ENCODE measurements at regions not wholly inside any gene's neighbourhood (a gene's known extent, or its start where the extent isn't known, plus 50 kb on each side); places are given as distances from the start of the nearest gene placed in this dataset.
"Not testable (repeated sequence)": the region's sequence is repeated elsewhere in the genome, so short reads cannot be mapped to it uniquely, and the experiment has no call there.

GRCh38 chr5:104914536-104915070 is 1352.0 kb upstream of the NUDT12 start:
- Mint-ChIP-seq H3K4me3 (no peak overlapping the region), H3K27me3 (no peaks in the 10 kb centered on the region), H3K27ac (no peak overlapping the region), H3K9me3 (no peaks in the 10 kb centered on the region), H3K4me1 (no peaks in the 10 kb centered on the region), H3K36me3 (ENCODE audit: low read depth) (no peaks in the 10 kb centered on the region)
- no peak for DNase-seq
- intact Hi-C loops (cut with micrococcal nuclease): no loop called here

DNA sequence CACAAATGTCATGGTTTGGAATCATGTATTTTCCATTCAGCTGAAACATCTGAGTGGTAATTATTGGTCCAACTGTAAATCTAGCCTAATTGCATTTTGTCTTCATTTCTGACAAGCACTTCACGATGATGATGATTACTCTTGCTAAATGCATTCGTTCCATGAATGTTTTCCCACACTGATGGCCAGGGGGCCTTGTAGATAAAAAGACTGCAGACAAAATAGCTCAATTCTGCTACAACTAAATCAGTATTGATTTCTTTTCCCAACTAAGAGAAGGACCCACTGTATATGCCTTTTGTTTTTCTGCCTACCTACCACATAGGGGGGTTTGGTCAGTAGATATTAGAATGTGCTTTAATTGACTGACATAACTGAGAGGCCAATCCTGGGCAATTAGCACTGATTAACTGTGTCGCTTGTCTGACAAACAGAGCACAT is 1351.3 kb upstream of the NUDT12 start:
- intact Hi-C loops (cut with micrococcal nuclease): no loop called here
- no peaks in the 10 kb centered on the region for H3K4me1 Mint-ChIP-seq
- no peaks in the 10 kb centered on the region for H3K9me3 Mint-ChIP-seq
- DNase-seq: no peak
- H3K36me3 Mint-ChIP-seq (ENCODE audit: low read depth): no peaks in the 10 kb centered on the region
- no peak overlapping the region for H3K4me3 Mint-ChIP-seq
- no peak overlapping the region for H3K27ac Mint-ChIP-seq
- H3K27me3 Mint-ChIP-seq: no peaks in the 10 kb centered on the region

- no peak for DNase-seq
- Mint-ChIP-seq H3K4me3 (no peak overlapping the region), H3K4me1 (no peaks in the 10 kb centered on the region), H3K27me3 (no peaks in the 10 kb centered on the region), H3K9me3 (no peaks in the 10 kb centered on the region), H3K36me3 (ENCODE audit: low read depth) (no peaks in the 10 kb centered on the region), H3K27ac (no peak overlapping the region)
- intact Hi-C loops (cut with micrococcal nuclease): no loop called here
These were observed 1347.2 kb upstream of the NUDT12 start for GRCh38 chr5:104909803-104910202.

- no peak for DNase-seq
- Mint-ChIP-seq H3K27ac (no peak overlapping the region), H3K4me1 (no peaks in the 10 kb centered on the region), H3K27me3 (no peaks in the 10 kb centered on the region), H3K9me3 (no peaks in the 10 kb centered on the region), H3K4me3 (no peak overlapping the region), H3K36me3 (ENCODE audit: low read depth) (no peaks in the 10 kb centered on the region)
- intact Hi-C loops (cut with micrococcal nuclease): no loop called here
These were observed 1342.0 kb upstream of the NUDT12 start for GRCh38 chr5:104904561-104904960.

DNA sequence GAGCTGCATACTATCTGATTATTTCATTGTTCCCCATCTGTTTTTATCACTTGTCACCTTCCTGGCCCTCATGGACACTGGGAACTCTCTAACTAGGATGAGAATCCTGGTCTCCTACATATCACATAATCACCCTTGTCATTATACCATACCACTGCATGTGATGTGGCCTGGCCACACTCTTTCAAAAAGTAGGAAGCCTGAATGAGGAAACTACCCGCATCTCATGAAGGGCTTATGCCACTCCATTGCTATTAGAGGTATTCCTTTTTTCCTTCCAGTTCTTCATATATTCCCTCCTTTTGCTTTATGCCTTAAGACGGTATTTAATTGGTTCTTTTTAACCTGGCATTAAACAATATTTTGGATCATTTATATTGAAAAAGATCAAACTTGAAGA is 1341.4 kb upstream of the NUDT12 start:
- intact Hi-C loops (cut with micrococcal nuclease): no loop called here
- no peaks in the 10 kb centered on the region for H3K9me3 Mint-ChIP-seq
- no peak overlapping the region for H3K4me3 Mint-ChIP-seq

DNA sequence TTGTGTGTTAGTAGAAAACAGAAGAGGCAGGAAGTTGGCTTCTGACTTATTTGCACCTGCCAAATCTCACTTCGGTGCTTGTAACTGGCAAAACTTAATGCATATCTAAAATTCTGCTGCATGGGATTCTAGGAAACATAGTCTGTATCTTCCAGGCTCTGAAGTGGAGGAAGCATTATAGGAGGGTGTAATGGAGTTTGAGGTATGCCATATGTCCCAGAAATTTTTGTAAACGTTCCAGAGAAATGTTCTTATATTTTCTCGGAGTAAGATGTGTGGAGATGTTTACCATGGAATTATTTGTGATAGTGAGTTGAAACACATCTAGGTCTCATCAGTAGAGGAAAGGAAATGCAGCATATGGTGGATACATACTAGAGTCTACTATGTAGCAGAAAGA is 1329.0 kb upstream of the NUDT12 start:
- intact Hi-C loops (cut with micrococcal nuclease): no loop called here
- Mint-ChIP-seq H3K27me3 (no peaks in the 10 kb centered on the region), H3K36me3 (ENCODE audit: low read depth) (no peaks in the 10 kb centered on the region), H3K4me3 (no peak overlapping the region), H3K9me3 (peaks cover 3% of the 10 kb centered on the region), H3K27ac (no peak overlapping the region), H3K4me1 (no peaks in the 10 kb centered on the region)
- no peak for DNase-seq

More for the DNA sequence above, 1341.4 kb upstream of the NUDT12 start:
- H3K36me3 Mint-ChIP-seq (ENCODE audit: low read depth): no peaks in the 10 kb centered on the region
- no peak overlapping the region for H3K27ac Mint-ChIP-seq
- no peak for DNase-seq
- no peaks in the 10 kb centered on the region for H3K27me3 Mint-ChIP-seq
- H3K4me1 Mint-ChIP-seq: no peaks in the 10 kb centered on the region

- Mint-ChIP-seq H3K27ac (no peak overlapping the region), H3K4me1 (no peaks in the 10 kb centered on the region), H3K27me3 (no peaks in the 10 kb centered on the region), H3K9me3 (peaks cover 3% of the 10 kb centered on the region), H3K36me3 (ENCODE audit: low read depth) (no peaks in the 10 kb centered on the region), H3K4me3 (no peak overlapping the region)
- DNase-seq: no peak
- intact Hi-C loops (cut with micrococcal nuclease): no loop called here
These were observed 1328.2 kb upstream of the NUDT12 start for GRCh38 chr5:104890767-104891166.

DNA sequence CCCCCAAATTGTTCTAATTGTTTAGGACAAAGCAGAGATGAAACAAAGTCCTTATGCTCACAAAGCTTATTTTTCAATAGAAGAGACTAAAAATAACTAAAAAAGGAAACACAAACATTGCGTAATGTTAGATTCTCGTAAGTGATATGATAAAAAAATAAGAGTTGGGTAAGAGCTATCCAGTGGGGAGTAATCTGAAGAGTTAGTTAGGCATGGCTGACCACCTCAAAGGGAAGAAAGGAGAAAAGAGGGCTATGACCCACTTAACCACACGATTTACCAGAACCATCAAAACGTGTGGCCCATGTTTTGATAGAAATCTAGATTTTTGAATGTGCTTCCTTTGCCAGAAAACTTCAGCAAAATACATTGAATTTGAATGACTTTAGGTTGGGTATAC is 1296.8 kb upstream of the NUDT12 start:
- H3K27me3 Mint-ChIP-seq: no peaks in the 10 kb centered on the region
- intact Hi-C loops (cut with micrococcal nuclease): no loop called here

GRCh38 chr5:104852099-104852498 is 1289.5 kb upstream of the NUDT12 start:
- H3K27me3 Mint-ChIP-seq; DNase-seq; intact Hi-C loops (cut with micrococcal nuclease); H3K36me3 Mint-ChIP-seq (ENCODE audit: low read depth); H3K4me1 Mint-ChIP-seq; H3K27ac Mint-ChIP-seq; H3K4me3 Mint-ChIP-seq: not testable (repeated sequence)
- H3K9me3 Mint-ChIP-seq: peaks cover 11% of the 10 kb centered on the region

More for the DNA sequence above, 1296.8 kb upstream of the NUDT12 start:
- H3K36me3 Mint-ChIP-seq (ENCODE audit: low read depth): no peaks in the 10 kb centered on the region
- H3K27ac Mint-ChIP-seq: no peak overlapping the region
- no peaks in the 10 kb centered on the region for H3K4me1 Mint-ChIP-seq
- no peak overlapping the region for H3K4me3 Mint-ChIP-seq
- H3K9me3 Mint-ChIP-seq: peaks cover 8% of the 10 kb centered on the region
- no peak for DNase-seq

GRCh38 chr5:104845541-104845940 is 1283.0 kb upstream of the NUDT12 start:
- no peak overlapping the region for H3K4me3 Mint-ChIP-seq
- H3K27ac Mint-ChIP-seq: no peak overlapping the region
- DNase-seq: no peak
- intact Hi-C loops (cut with micrococcal nuclease): no loop called here
- H3K36me3 Mint-ChIP-seq (ENCODE audit: low read depth): no peaks in the 10 kb centered on the region
- no peaks in the 10 kb centered on the region for H3K9me3 Mint-ChIP-seq
- no peaks in the 10 kb centered on the region for H3K4me1 Mint-ChIP-seq
- no peaks in the 10 kb centered on the region for H3K27me3 Mint-ChIP-seq

DNA sequence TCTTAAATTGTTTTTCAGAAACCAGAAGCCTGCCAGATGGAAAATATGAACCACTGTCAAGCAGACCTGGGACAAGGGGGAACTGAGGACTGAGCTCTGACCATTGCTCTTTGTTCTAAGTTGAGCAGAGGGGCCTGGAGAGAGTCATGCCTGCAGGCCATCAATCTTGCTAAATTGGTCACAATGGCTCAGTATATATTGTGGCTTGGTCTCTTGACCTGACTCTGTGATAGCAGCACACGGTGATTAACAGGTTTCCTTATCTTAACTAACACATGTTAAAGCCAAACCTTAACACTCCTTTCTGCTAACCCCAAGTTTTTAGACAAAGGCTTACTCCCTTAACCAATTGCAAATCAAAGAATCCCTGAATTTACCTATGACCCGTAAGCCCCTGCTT is 1281.2 kb upstream of the NUDT12 start:
- Mint-ChIP-seq H3K9me3 (no peaks in the 10 kb centered on the region), H3K27me3 (no peaks in the 10 kb centered on the region), H3K4me1 (no peaks in the 10 kb centered on the region), H3K27ac (no peak overlapping the region), H3K36me3 (ENCODE audit: low read depth) (no peaks in the 10 kb centered on the region), H3K4me3 (no peak overlapping the region)
- intact Hi-C loops (cut with micrococcal nuclease): no loop called here
- no peak for DNase-seq

GRCh38 chr5:104840284-104840683 is 1277.7 kb upstream of the NUDT12 start:
- H3K4me3 Mint-ChIP-seq: no peak overlapping the region
- no peaks in the 10 kb centered on the region for H3K36me3 Mint-ChIP-seq (ENCODE audit: low read depth)
- no peak for DNase-seq
- intact Hi-C loops (cut with micrococcal nuclease): no loop called here
- no peaks in the 10 kb centered on the region for H3K4me1 Mint-ChIP-seq
- H3K27me3 Mint-ChIP-seq: no peaks in the 10 kb centered on the region
- no peaks in the 10 kb centered on the region for H3K9me3 Mint-ChIP-seq
- H3K27ac Mint-ChIP-seq: no peak overlapping the region

GRCh38 chr5:104831515-104831914 is 1268.9 kb upstream of the NUDT12 start:
- H3K9me3 Mint-ChIP-seq; H3K36me3 Mint-ChIP-seq (ENCODE audit: low read depth); DNase-seq; H3K4me1 Mint-ChIP-seq; intact Hi-C loops (cut with micrococcal nuclease); H3K27ac Mint-ChIP-seq; H3K27me3 Mint-ChIP-seq; H3K4me3 Mint-ChIP-seq: not testable (repeated sequence)

GRCh38 chr5:104821606-104822005 is 1259.0 kb upstream of the NUDT12 start:
- Mint-ChIP-seq H3K27ac (no peak overlapping the region), H3K36me3 (ENCODE audit: low read depth) (no peaks in the 10 kb centered on the region), H3K9me3 (no peaks in the 10 kb centered on the region), H3K4me1 (no peaks in the 10 kb centered on the region), H3K4me3 (no peak overlapping the region), H3K27me3 (no peaks in the 10 kb centered on the region)
- no peak for DNase-seq
- intact Hi-C loops (cut with micrococcal nuclease): no loop called here

DNA sequence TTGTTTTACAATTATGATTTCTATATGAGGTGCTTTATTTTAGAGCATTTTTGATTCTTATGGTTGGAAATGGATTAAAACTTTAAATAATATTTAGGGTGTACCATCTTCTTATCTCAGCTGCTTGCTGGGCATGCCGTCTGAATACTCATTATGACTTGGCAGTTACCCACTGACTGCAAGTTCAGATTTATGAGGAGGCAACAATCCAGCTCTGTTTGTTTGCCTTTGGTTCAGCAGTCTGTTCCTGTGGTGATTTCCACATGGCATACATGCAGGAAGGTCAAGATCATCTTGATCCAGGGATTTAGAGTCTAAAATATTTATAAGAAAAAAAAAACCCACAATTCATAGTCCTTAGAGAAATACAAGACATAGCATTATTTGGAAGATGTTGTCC is 1254.5 kb upstream of the NUDT12 start:
- H3K4me3 Mint-ChIP-seq: no peak overlapping the region
- H3K4me1 Mint-ChIP-seq: no peaks in the 10 kb centered on the region
- no peak overlapping the region for H3K27ac Mint-ChIP-seq
- no peaks in the 10 kb centered on the region for H3K9me3 Mint-ChIP-seq
- H3K27me3 Mint-ChIP-seq: no peaks in the 10 kb centered on the region
- intact Hi-C loops (cut with micrococcal nuclease): no loop called here
- H3K36me3 Mint-ChIP-seq (ENCODE audit: low read depth): no peaks in the 10 kb centered on the region
- DNase-seq: no peak

All from activated CD4-positive, alpha-beta T cell treated with anti-CD3 and anti-CD28 coated beads, Interleukin-2, amount 10 ng/mL, durations not matched to agents 24 days and 14 days (primary cell).